ENCODE measurements at regions not wholly inside any gene's neighbourhood (a gene's known extent, or its start where the extent isn't known, plus 50 kb on each side); places are given as distances from the start of the nearest gene placed in this dataset.

DNA sequence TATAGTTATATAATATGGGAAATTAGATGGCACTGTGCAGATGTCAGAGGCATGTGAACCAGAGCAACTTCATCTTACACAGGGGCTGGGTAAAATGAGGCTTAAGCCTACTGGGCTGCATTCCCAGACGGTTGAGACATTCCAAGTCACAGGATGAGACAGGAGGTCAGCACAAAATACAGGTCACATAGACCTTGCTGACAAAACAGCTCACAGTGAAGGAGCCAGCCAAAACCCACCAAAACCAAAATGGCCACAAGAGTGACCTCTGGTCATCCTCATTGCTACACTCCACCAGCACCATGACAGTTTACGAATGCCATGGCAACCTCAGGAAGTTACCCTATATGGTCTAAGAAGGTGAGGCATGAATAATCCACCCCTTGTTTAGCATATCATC lies 479.4 kb downstream of the TLR4 start:
- no peak for DNase-seq (ENCODE audit: low read depth in 2 of 2)

DNA sequence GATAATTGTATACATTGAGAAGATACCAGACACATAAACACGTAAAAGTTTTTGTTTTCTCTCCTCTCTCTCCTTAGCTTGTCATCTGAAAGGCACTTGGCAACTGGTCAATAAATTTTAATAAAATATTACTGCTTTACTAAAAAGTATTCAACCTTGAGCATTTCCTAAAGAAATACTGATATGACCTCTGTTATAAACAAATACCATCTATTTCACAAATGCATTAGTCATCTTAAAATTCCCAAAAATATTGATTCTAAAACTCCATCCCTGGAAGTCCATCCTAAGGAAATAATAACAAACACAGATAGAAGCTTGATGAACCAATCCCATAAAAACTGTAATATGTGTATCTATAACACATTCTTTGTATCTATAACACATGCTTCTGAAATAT lies 483.2 kb downstream of the TLR4 start:
- DNase-seq (ENCODE audit: low read depth in 2 of 2): no peak

DNA sequence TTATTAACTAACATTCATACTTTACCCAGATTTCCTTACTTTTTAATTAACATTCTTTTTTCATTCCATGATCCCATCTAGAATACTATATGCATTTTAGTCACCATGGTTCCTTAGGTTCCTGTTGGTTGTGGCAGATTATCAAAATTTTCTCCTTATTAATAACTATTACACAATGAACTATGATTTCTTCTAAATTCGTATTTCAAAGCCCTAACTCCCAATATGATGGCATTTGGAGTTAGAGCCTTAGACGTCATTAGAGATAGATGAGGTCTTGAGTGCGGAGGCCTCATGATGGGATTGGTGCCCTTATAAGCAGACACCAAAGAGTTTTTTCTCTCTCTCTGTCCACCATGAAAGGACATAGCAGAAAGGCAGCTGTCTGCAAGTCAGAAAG lies 485.4 kb downstream of the TLR4 start:
- no peak for DNase-seq (ENCODE audit: low read depth in 2 of 2)

DNA sequence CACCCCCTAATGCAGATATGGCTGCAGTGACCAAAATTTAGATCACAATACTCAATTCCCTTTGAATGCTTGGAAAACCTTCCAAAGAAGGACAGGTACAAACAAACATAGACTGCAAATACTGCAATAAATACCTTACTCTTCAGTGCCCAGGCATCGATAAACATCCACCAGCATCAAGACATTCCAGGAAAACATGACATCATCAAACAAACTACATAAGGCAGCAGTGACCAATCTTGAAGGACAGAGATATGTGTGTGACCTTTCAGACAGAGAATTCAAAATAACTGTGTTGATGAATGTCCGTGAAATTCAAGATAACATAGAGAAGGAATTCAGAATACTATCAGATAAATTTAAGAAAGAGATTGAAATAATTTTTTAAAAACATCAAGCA lies 488.6 kb downstream of the TLR4 start:
- no peak for DNase-seq (ENCODE audit: low read depth in 2 of 2)

DNA sequence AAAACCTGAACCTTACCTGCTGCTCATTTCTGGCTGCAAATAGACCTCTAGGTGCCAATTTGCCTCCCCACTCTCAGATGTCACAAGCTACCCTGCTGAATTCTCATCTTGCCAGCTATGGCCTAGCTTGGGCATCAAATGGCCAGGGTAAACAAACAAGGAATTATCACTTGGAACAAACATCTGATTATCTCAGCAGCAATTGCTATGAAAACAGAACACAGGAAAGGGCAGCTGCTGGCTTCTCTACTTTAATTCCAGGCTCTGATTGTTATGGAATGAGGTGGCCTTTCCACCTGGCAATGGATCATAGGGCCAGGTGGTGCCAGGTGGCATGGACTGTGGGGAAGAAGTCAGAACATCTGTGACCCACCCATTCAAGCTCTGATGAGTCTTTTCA lies 505.1 kb downstream of the TLR4 start:
- no peak for DNase-seq (ENCODE audit: low read depth in 2 of 2)

DNA sequence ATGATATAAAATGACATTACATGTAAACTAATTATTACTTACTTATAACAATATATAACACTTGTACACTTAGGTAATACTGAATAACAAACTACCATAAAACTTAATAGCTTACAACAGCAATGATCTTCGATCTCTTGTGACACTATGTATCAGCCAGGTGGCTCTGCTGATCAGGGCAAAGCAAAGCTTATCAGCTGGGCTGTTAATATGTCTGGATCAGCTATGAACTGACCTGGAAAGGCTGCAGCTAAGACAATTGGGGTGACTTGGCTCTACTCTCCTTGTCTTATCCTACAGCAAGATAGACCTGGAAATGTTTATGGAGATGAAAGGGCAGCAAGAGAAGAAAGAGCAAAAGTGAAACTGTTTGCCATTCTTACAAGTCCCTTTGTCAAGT lies 511.3 kb downstream of the TLR4 start:
- no peak for DNase-seq (ENCODE audit: low read depth in 2 of 2)

DNA sequence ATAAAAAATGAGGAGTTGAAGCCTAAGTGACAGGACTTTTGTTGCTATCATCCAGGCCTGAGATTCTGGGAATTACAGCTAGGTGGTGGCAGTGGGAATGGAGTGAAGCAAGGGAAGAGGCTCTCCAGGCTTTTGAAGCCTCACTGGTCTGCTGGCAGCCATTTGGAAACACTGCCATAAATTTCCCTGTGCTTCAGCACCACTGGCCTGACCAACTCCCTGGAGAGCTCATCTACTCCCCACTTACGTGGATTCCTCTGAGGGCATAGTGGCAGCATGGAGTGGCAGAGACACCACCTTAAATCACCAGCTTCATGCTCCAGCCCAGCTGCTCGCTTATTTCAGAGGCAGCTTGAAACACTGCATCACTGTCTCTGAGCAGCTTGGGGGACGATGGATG lies 518.2 kb downstream of the TLR4 start:
- DNase-seq (ENCODE audit: low read depth in 2 of 2): no peak

DNA sequence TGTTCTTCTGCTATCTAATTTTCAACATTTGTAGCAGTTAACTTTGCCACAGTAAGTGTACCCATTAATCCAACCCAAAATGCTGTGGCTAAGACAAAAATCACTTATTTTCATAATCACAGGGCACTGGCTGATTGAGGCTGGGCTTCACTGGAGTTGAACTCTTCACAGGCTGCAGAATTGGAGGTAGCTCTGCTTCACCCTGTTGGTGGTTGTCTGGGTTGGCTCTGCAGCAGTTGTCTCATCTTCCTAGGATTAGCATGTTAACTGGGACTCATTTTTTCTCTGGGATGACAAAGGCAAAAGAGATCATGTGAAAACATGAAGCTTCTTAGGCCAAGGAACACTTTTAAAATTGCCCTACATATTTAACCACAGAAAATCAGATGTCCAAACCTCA lies 518.9 kb downstream of the TLR4 start:
- no peak for DNase-seq (ENCODE audit: low read depth in 2 of 2)

DNA sequence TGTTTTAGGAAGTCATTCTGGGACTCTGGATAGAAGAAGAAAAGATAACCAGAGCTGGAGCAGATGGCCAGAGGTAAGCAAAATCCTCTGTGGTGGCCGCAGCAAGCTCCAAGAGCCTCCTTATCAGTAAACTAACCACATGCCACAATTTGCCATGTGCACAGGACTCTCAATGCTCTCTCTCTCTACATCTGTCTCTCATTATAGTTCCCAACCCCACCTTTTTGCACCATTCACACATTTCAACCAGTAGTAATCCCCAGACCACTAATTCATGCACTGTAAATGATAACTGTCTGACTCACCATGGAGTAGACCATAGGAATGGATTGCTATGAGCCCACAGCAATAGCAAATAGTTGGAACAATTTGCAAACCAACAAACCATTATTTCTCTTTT lies 526.1 kb downstream of the TLR4 start:
- no peak for DNase-seq (ENCODE audit: low read depth in 2 of 2)

DNA sequence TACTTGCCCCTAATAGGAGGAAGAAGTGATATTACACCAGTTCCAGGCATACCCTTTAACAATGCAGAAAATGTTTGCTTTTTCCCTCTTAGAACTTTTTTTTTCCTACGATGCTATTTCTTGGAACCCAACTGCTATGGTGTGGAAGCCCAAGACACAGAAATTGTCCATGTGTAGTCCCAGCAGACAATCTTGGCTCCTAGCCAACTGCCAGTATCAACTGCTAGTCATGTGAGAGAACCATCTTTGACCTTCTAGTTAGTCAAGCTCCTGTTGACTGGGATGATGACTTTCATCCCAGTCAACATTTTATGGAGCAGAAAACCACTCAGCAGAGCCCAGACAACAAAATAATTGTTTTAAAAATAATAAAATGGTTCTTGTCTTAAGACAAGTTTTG lies 532.4 kb downstream of the TLR4 start:
- DNase-seq (ENCODE audit: low read depth in 2 of 2): no peak

DNA sequence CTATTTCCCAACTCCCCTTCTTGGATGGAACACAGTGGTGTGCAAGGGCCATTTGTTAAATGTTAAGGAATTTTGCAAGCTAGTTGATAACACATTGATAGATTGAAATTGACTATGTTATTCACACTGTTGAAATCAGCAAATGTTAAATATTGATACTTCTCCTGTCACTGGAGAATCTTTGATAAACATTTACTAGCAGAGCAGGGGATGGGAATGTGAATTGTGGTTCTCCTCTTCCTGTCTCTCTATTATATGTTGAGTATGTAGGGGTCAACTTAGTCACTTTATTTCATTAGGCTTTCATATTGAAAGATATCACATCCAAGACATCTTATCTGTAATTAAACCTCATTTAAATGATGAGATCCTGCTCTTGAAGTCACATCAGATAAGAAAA lies 533.9 kb downstream of the TLR4 start:
- DNase-seq (ENCODE audit: low read depth in 2 of 2): no peak

DNA sequence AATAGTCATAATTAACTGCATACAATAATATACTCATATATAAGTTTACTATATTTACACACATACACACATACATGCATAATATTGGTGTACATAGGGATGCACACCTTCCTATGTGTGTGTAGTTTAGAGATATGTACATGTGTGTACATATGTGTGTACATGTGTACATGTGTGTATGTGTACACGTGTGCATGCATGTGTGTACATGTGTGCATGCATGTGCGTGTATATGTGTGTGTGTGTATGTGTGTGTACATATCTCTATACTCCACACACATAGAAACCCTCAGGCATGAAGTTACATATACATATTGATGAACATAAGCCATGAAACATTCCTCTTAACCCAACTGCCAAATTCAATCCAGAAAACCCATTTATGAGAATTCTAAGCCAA lies 547.8 kb downstream of the TLR4 start:
- DNase-seq (ENCODE audit: low read depth in 2 of 2): no peak

DNA sequence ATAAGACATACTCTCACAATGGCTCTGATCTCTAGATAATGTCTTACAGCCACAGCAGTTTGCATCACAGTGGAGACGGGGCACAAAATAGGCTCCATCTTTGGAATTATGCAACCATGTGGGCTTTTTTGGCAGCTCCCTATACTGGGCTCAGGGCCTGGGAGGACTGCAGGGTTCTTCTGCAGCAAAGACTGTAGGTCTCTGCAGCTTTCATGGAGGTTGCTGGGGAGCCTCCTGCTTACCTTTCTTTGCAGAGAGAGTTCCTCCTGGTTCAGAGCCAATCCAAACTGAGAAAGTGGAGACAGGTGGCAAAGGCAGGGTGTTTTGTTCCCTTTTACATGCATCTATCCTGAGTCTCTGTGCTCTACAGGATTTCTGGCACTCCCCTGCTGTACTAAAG lies 558.0 kb downstream of the TLR4 start:
- no peak for DNase-seq (ENCODE audit: low read depth in 2 of 2)

DNA sequence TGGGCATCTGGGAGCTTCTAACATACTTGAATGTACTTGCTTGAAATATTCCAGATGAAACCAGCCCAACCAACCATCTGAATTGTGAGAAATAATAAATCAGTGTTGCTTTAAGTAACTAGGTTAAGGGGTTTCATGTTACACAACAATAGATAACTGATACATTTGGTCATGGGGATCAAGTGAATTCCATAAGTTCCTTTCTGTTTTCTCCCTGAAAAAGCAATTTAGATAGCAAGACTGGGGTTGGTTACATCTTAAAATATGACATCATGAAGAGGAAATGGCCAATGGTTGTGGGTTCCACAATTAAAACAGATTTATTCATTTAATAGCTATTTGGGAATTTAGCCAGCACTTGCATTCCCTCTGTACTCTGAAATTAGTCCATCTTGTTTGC lies 559.7 kb downstream of the TLR4 start:
- no peak for DNase-seq (ENCODE audit: low read depth in 2 of 2)

DNA sequence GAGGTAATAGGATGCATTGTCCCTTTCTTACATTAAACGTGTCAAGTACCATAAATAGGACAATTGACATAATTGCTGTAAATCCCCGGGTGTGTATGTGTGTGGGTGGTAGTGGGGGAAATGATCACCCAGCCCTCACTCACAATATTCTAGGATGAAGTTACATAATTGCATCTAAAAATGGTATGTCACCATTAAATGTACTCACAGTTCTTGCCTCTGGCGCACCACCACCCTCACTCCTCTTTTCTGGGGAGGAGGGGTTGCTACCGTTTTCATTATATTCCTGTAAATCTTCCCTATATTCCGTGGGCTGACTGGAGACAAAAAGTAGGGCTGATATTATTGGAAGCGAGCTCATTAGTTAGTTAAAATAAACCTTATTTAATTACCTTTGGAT lies 563.8 kb downstream of the TLR4 start:
- no peak for DNase-seq (ENCODE audit: low read depth in 2 of 2)

DNA sequence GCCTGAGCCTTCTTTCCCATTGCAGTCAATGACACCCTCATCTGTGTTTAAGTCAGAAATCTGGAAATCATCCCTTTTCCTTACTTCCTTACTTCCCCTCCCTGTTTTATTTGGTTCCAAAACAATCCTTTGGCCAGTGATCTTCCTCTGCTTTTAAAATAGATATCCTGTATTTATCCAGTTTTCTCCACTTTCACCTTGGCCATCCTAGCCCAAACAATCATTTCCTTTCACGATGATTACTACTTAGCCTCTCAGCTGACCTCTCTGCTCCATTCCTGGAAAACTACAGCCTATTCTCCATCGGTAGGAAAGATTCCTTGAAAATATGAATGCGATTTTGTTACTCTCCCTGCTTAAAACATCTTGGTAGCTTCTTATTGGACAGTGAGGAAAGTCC lies 565.4 kb downstream of the TLR4 start:
- no peak for DNase-seq (ENCODE audit: low read depth in 2 of 2)

DNA sequence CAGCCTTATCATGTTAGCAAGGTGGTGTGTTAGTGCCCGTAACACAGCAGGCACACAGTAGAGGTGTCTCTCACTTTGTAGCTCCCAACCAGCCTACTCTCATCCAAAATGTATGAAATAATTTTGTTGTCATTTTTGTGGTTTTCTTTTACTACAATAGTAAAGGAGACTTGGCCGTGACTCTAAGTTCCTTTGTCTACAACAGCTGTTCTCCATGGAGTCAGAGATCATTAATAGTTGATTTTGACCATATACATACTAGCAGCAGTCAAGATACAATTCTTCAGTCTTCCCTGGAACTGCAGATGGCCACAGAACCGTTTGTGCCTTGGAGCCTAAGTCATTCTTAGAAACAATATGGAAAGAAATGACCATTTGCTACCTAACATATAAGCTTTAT lies 567.1 kb downstream of the TLR4 start:
- no peak for DNase-seq (ENCODE audit: low read depth in 2 of 2)

DNA sequence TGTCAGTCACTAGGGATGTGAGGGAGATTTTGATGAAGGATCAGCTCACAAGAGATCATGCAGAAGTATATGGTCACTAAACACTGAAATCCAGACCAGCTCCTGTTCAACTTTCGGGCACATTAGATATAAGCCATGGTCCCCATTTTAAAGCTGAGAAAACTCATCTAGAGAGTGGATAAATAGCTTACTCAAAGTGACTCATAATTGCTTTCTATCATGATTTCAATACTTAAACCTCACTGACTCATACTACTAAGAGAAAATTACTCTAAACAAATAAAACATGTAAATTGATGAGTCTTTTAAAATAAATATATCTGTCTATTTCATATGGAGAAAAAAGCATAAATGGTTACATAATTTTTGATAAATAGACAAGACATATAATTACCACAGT lies 567.7 kb downstream of the TLR4 start:
- no peak for DNase-seq (ENCODE audit: low read depth in 2 of 2)

DNA sequence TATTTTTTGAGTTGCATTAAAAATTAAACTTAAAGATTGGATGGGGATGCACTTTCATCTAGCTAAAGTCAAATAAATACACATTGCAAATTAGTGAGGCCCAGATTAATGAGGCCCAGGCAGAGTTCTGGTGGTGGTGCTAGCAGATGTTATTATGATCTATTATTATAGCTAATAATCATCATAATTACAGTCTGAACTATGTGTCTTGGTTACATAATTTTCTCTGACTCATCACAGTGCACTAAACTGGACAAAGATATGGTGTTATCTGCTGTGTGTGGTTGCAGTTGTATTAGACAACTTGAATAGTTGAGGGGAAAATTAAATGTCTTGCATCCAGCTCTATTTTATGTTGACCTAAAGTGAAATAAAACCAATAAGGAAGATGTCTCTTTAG lies 568.8 kb downstream of the TLR4 start:
- DNase-seq (ENCODE audit: low read depth in 2 of 2): no peak

DNA sequence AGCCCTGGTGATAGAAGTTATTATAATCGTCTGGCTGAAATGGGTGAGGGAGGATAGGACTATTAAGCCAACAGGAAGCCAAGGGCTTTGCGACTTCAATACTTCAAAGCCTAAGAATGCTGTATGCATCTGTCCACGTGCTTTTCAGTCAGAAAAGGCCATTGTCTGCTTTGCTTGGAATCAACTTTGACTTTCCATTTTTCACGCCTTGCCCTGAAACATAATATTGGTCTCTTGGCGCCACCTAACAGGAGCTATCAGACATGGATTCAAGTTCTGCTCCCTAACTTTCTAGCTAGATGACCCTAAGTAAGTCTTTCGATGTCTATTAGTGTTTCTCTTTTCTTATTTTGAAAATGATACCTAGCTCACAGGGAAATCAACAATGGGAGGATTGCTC lies 572.6 kb downstream of the TLR4 start:
- DNase-seq (ENCODE audit: low read depth in 2 of 2): no peak

DNA sequence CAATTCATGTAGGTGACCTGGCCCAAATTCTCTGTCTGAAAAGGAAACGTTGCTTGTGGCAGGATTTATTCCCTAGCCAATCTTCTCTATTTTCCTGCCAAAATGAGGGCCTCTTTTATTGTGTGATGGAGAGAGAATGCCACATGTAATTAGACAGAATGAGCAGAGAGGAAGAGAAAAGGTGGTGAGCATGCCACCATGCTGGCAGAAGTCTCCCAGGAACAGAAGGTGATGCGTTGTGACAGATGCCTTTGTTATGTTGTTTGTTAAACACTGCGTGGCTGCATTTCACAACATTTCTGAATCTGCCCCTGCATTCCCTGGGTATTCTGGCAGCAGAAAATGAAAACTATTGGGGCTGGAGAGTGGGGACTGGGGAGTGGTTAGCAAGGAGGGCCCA lies 577.6 kb downstream of the TLR4 start:
- DNase-seq (ENCODE audit: low read depth in 2 of 2): no peak

DNA sequence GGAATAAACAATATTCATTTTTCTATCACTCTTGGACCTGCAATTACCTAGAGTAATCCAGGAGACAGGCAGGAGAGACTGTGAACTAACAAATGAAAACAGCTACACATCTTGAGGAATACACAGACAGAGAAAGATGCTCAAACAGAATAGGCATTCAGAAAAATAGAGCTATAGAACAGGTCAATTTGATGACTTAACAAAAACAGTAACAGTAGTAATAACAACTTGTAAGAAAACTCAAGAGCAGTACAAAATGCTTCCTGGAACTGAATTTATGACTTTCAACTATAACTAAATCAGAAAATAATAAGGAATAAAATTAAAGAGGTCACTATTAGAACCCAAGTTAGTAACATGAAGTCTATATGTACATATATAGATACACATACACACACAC lies 579.3 kb downstream of the TLR4 start:
- DNase-seq (ENCODE audit: low read depth in 2 of 2): no peak

DNA sequence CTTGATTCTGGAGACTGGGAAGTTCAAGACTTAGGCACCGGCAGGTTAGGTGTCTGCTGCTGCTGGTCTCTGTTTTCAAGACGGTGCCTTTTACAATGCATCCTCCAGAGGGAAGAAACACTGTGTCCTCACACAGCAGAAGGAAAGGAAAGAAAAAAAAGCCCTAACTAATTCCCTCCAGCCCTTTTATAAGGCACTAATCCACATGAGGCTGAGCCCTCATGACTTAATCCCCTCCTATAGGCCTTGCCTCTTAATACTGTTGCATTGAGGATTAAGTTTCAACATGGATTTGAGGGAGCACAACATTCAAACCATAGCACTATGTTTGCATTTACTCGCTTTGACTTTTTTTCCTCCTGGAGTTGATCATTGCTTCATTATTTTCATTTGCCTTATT lies 585.9 kb downstream of the TLR4 start:
- no peak for DNase-seq (ENCODE audit: low read depth in 2 of 2)

DNA sequence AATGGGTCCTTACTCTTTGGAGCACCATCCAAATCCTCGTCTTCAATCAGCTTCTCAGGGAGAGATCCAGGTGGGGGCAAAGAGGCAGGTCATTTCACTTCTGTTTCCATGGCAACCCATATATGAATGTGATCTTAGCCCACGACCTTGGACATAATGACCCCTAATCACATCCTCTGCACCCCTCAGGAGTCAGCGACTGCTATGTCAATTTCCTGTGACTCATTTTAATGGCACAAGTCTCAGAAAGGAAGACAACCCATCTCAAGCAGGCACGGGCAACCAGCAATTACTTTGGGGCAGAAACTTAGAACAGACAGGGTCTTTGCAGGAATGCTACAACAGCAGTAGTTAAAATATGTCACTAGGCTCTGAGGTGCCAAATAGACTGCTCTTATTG lies 591.2 kb downstream of the TLR4 start:
- DNase-seq (ENCODE audit: low read depth in 2 of 2): no peak

DNA sequence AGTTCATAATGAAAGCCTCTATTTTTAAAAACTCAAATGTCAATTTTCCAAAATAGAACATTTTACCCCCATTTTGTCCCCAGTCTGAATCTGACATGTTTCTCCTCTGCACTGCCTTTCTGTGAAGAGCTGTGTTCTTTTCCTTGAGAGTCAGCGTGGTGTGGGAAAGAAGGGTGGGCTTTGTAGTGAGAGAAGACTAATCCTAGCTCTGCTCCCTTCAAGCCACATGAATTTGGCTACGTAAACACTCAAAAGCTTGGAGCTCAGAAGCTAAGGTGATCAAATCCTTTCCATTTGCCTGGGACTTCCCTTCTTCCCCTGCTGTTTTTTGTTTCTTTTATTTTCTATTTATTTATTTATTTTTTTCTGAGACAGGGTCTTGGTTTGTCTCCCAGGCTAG lies 598.5 kb downstream of the TLR4 start:
- DNase-seq (ENCODE audit: low read depth in 2 of 2): no peak

Measured in stimulated activated CD4-positive, alpha-beta T cell treated with anti-CD3 and anti-CD28 coated beads, Interleukin-4, amount 100 ng/mL, for 48 hours (primary cell).